Activated CD8-positive, alpha-beta T cell treated with anti-CD3 and anti-CD28 coated beads for 36 hours (primary cell): ENCODE measurements at regions not wholly inside any gene's neighbourhood (a gene's known extent, or its start where the extent isn't known, plus 50 kb on each side); places are given as distances from the start of the nearest gene placed in this dataset.

Source experiments
- ATAC-seq: fragments of 200-7000 bp; cut with Tn5 transposase; one replicate; pipeline ENCODE4 v1.10.0; 2021; ENCODE audit warnings: mild to moderate bottlenecking, moderate library complexity
- CTCF ChIA-PET: fragments of 350-600 bp; sonication (Branson Sonifier 250); formaldehyde crosslinking; loops from one replicate; lab custom pipeline; 2021; ENCODE audit warnings: antibody characterized with exemption; lab: Charles Lee
- POLR2A ChIA-PET: fragments of 350-600 bp; sonication (Branson Sonifier 250); formaldehyde crosslinking; loops from one replicate; lab custom pipeline; 2021; ENCODE audit warnings: antibody characterized with exemption; lab: Charles Lee
- DNase-seq: peaks from one replicate; pipeline ENCODE4 v3.0.0-alpha.2; 2020
- H3K27ac Mint-ChIP-seq: one replicate; pipeline ENCODE4 v1.8.0; 2021; ENCODE audit warnings: mild to moderate bottlenecking, mixed read lengths
- H3K27me3 Mint-ChIP-seq: one replicate; pipeline ENCODE4 v1.8.0; 2021; ENCODE audit warnings: mixed read lengths
- H3K36me3 Mint-ChIP-seq: one replicate; pipeline ENCODE4 v1.8.0; 2021; ENCODE audit warnings: low read depth, mixed read lengths
- H3K4me1 Mint-ChIP-seq: one replicate; pipeline ENCODE4 v1.8.0; 2021; ENCODE audit warnings: low read depth, mixed read lengths
- H3K4me3 Mint-ChIP-seq: one replicate; pipeline ENCODE4 v1.8.0; 2021; ENCODE audit warnings: mild to moderate bottlenecking, moderate library complexity, mixed read lengths
- H3K9me3 Mint-ChIP-seq: one replicate; pipeline ENCODE4 v1.8.0; 2021; ENCODE audit warnings: mixed read lengths
- CTCF ChIP-seq: fragments of 200-600 bp; IDR thresholded peaks from one replicate; pipeline ENCODE4 v1.8.0; 2022; ENCODE audit warnings: antibody characterized with exemption, mild to moderate bottlenecking
- intact Hi-C: fragments of 100-400 bp; cut with micrococcal nuclease; formaldehyde crosslinking; loops from one replicate; pipeline ENCODE4 v1.10.0; 2022

GRCh38 chr22:27255580-27255979 is 546.0 kb downstream of the MN1 start:
- ChIA-PET POLR2A (no interaction called here), CTCF (no interaction called here)
- DNase-seq: no peak
- H3K27ac Mint-ChIP-seq: no peak overlapping the region
- intact Hi-C loops: no loop called here
- H3K4me1 Mint-ChIP-seq: no peaks in the 10 kb centered on the region
- H3K9me3 Mint-ChIP-seq: peaks cover 16% of the 10 kb centered on the region
- no peak for TF ChIP-seq CTCF
- no peak for ATAC-seq
- H3K4me3 Mint-ChIP-seq: no peak overlapping the region
- H3K27me3 Mint-ChIP-seq: peaks cover 2% of the 10 kb centered on the region
- H3K36me3 Mint-ChIP-seq: peaks cover 2% of the 10 kb centered on the region

- DNase-seq: no peak
- Mint-ChIP-seq H3K27me3 (peaks cover 2% of the 10 kb centered on the region), H3K36me3 (peaks cover 2% of the 10 kb centered on the region), H3K4me3 (no peak overlapping the region), H3K9me3 (peaks cover 16% of the 10 kb centered on the region), H3K4me1 (no peaks in the 10 kb centered on the region), H3K27ac (no peak overlapping the region)
- ChIA-PET CTCF (no interaction called here), POLR2A (no interaction called here)
- no peak for ATAC-seq
- no peak for TF ChIP-seq CTCF
- intact Hi-C loops: no loop called here
These were observed 543.6 kb downstream of the MN1 start for GRCh38 chr22:27257987-27258386.

- ATAC-seq: no peak
- peaks cover 2% of the 10 kb centered on the region for H3K36me3 Mint-ChIP-seq
- intact Hi-C loops: no loop called here
These were observed 542.9 kb downstream of the MN1 start for GRCh38 chr22:27258616-27259172.

GRCh38 chr22:27259433-27259832 is 542.1 kb downstream of the MN1 start:
- no peak for DNase-seq
- Mint-ChIP-seq H3K4me3 (no peak overlapping the region), H3K27ac (no peak overlapping the region), H3K9me3 (peaks cover 14% of the 10 kb centered on the region), H3K27me3 (peaks cover 2% of the 10 kb centered on the region), H3K4me1 (no peaks in the 10 kb centered on the region), H3K36me3 (no peaks in the 10 kb centered on the region)
- POLR2A ChIA-PET: no interaction called here
- intact Hi-C loops: no loop called here
- no peak for ATAC-seq
- CTCF ChIA-PET: no interaction called here
- TF ChIP-seq CTCF: no peak

More at GRCh38 chr22:27258616-27259172, 542.9 kb downstream of the MN1 start:
- H3K27ac Mint-ChIP-seq: no peak overlapping the region
- H3K4me1 Mint-ChIP-seq: no peaks in the 10 kb centered on the region
- POLR2A ChIA-PET: no interaction called here
- no peak for DNase-seq
- no peak overlapping the region for H3K4me3 Mint-ChIP-seq
- TF ChIP-seq CTCF: no peak
- peaks cover 2% of the 10 kb centered on the region for H3K27me3 Mint-ChIP-seq
- CTCF ChIA-PET: no interaction called here
- H3K9me3 Mint-ChIP-seq: peaks cover 16% of the 10 kb centered on the region

- ATAC-seq (no peak), DNase-seq (no peak)
- POLR2A ChIA-PET: no interaction called here
- no peak overlapping the region for H3K4me3 Mint-ChIP-seq
- H3K4me1 Mint-ChIP-seq: no peaks in the 10 kb centered on the region
- no peak overlapping the region for H3K27ac Mint-ChIP-seq
- intact Hi-C loops: no loop called here
- CTCF ChIA-PET: no interaction called here
- no peak for TF ChIP-seq CTCF
- peaks cover 2% of the 10 kb centered on the region for H3K27me3 Mint-ChIP-seq
- H3K9me3 Mint-ChIP-seq: peaks cover 10% of the 10 kb centered on the region
- no peaks in the 10 kb centered on the region for H3K36me3 Mint-ChIP-seq
These were observed 541.4 kb downstream of the MN1 start for GRCh38 chr22:27260087-27260698.
